ENCODE measurements at regions not wholly inside any gene's neighbourhood (a gene's known extent, or its start where the extent isn't known, plus 50 kb on each side); places are given as distances from the start of the nearest gene placed in this dataset.

- in situ Hi-C loops (cut with HindIII; ENCODE audit: low pct_unique_long_range_greater_than_20kb, low sequenced_read_pairs): no loop called here
- Histone ChIP-seq H3K4me1 (ENCODE audit: control insufficient read depth, insufficient read depth, low read length) (no peaks in the 10 kb centered on the region), H3K27ac (ENCODE audit: low read length) (no peak overlapping the region), H3K4me3 (ENCODE audit: low read depth in 2 of 2, low read length in 2 of 2) (no peak overlapping the region), H3K36me3 (ENCODE audit: control insufficient read depth, insufficient read depth, low read length) (no peaks in the 10 kb centered on the region), H3K9me3 (ENCODE audit: control insufficient read depth, insufficient read depth, low read depth, low read length) (no peaks in the 10 kb centered on the region), H3K27me3 (ENCODE audit: control insufficient read depth, insufficient read depth, low read length) (no peaks in the 10 kb centered on the region)
- no TSS peak for BruUV-seq (replicated peaks)
- POLR2A ChIA-PET: no interaction called here
- ATAC-seq (no peak), DNase-seq (ENCODE audit: low read depth, low spot score) (no peak)
- CTCF ChIA-PET: no interaction called here
- intact Hi-C loops (cut with micrococcal nuclease; ENCODE audit: unreplicated experiment): no loop called here
- TF ChIP-seq TCF7L2 (IDR thresholded peaks at IDR 0.05; ENCODE audit: low read depth, low read length) (no peak), SIN3A (IDR thresholded peaks at IDR 0.05; ENCODE audit: borderline replicate concordance, insufficient read depth, low read depth, low read length) (no peak), CTCF (IDR thresholded peaks at IDR 0.05) (no peak), REST (IDR thresholded peaks at IDR 0.05; ENCODE audit: insufficient read depth in 1 of 2, low read depth in 2 of 2, low read length in 1 of 2) (no peak), POLR2AphosphoS5 (IDR thresholded peaks at IDR 0.05; ENCODE audit: low read depth, low read length) (no peak)
Observed at GRCh38 chr16:79509906-79510305, 90.6 kb downstream of the MAF start.

- no peak overlapping the region for H3K27ac ChIP-seq (ENCODE audit: low read length)
- DNase-seq (ENCODE audit: low read depth, low spot score) (no peak), ATAC-seq (no peak)
- TF ChIP-seq CTCF (IDR thresholded peaks at IDR 0.05) (no peak), REST (IDR thresholded peaks at IDR 0.05; ENCODE audit: insufficient read depth in 1 of 2, low read depth in 2 of 2, low read length in 1 of 2) (no peak), TCF7L2 (IDR thresholded peaks at IDR 0.05; ENCODE audit: low read depth, low read length) (no peak), POLR2AphosphoS5 (IDR thresholded peaks at IDR 0.05; ENCODE audit: low read depth, low read length) (no peak), SIN3A (IDR thresholded peaks at IDR 0.05; ENCODE audit: borderline replicate concordance, insufficient read depth, low read depth, low read length) (no peak)
- H3K4me3 ChIP-seq (ENCODE audit: low read depth in 2 of 2, low read length in 2 of 2): no peak overlapping the region
- POLR2A ChIA-PET: no interaction called here
- in situ Hi-C loops (cut with HindIII; ENCODE audit: low pct_unique_long_range_greater_than_20kb, low sequenced_read_pairs) (no loop called here), intact Hi-C loops (cut with micrococcal nuclease; ENCODE audit: unreplicated experiment) (no loop called here)
- CTCF ChIA-PET: no interaction called here
- no peaks in the 10 kb centered on the region for H3K27me3 ChIP-seq (ENCODE audit: control insufficient read depth, insufficient read depth, low read length)
- no peaks in the 10 kb centered on the region for H3K9me3 ChIP-seq (ENCODE audit: control insufficient read depth, insufficient read depth, low read depth, low read length)
- no peaks in the 10 kb centered on the region for H3K36me3 ChIP-seq (ENCODE audit: control insufficient read depth, insufficient read depth, low read length)
- H3K4me1 ChIP-seq (ENCODE audit: control insufficient read depth, insufficient read depth, low read length): no peaks in the 10 kb centered on the region
- BruUV-seq (replicated peaks): no TSS peak
Observed at GRCh38 chr16:79509211-79509631, 91.3 kb downstream of the MAF start.
